SH-SY5Y (cell line): ENCODE measurements at regions not wholly inside any gene's neighbourhood (a gene's known extent, or its start where the extent isn't known, plus 50 kb on each side); places are given as distances from the start of the nearest gene placed in this dataset.

Experiments
- GATA2 ChIP-seq: IDR thresholded peaks from 2 replicates; pipeline ENCODE4 v1.6.1; 2011; ENCODE audit warnings: mild to moderate bottlenecking, low read depth, low read length
- GATA3 ChIP-seq: IDR thresholded peaks from 2 replicates; pipeline ENCODE4 v1.6.1; 2011; ENCODE audit warnings: low read depth, mild to moderate bottlenecking, low read length, moderate library complexity

DNA sequence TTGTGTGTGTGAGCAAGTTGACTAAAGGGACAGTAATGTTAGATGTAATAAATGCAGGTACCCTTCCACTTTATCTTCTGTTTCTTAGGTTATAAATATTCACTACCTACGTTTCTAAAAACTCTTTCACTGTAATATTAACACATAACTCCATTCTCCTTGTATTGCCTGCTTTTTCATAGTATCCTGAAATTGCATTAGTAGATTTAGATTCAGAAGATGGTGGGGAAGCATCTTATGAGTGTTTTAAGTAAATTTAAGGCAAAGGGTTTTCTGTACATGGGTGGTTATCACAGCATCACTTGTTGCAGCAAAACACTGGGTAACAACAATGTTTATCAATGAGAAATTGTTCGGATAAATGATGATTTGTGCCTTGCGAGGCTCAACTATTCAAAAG lies 115.2 kb upstream of the VPREB1 start:
- TF ChIP-seq GATA2 (no peak), GATA3 (no peak)
